NCI-H82 treated with DMSO at 0.1 percent for 48 hours (cell line): ENCODE measurements at regions not wholly inside any gene's neighbourhood (a gene's known extent, or its start where the extent isn't known, plus 50 kb on each side); places are given as distances from the start of the nearest gene placed in this dataset.
"Not testable (repeated sequence)": the region's sequence is repeated elsewhere in the genome, so short reads cannot be mapped to it uniquely, and the experiment has no call there.

Experiments used
- DNase-seq: peaks from one replicate; lab custom pipeline; 2025; ENCODE audit not compliant: unreplicated experiment; lab: John Stamatoyannopoulos, UW

DNA sequence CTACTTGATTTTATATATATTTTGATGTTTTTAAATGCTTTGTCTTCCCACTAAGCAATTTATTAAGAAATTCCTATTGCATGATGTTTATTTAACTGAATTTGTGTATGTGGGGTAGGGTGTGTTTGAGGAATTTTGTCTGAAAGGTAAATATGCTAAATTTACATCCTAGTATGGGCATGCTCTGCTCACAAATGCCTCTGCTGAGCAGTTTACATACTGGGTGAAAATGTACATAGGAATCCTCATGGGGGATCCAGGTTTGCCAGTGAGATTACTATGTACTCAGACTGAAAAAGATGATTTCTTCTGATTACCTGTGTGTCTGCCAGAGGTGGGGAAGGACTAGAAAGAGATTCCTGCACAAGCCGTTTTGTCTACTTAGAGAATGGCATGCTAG lies 126.6 kb downstream of the DISP1 start:
- DNase-seq, result no peak

DNA sequence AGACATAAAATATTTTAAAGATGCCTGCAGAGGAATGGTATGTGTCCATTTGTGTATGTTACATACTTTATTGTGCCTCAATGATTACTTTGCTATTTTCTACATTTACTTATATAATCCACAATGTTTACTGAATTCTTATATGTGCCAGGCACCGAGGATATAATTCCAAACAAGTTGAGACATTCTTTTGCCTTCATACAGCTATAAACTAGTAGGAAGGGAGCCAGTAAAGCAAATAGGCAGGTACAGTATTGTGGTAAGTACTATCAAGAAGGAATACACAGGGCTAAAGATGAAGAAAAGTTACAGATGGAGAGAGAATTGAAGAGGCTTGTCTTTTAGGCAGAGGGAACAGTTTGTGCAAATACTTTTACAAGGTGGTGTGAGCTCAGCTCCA lies 131.6 kb downstream of the DISP1 start:
- no peak for DNase-seq

DNA sequence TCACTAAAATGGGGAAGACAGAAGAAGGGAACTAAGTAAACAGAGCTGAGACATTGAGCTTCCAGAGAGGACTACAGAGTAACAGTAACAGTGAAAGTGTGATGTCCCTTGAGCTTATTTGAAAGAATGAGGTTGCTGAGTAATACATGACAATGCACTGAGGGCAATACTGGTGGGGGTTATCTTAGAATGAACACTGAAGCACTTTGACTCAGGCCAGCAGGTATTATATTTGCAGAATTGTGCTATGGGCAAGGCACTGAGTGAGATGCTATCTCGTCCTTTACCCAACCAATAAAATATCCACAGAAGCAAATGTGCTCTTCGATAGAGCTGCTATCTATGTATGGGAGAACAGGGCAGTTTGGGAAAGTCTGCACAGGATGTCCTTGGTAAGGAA lies 133.2 kb downstream of the DISP1 start:
- DNase-seq, result no peak

DNA sequence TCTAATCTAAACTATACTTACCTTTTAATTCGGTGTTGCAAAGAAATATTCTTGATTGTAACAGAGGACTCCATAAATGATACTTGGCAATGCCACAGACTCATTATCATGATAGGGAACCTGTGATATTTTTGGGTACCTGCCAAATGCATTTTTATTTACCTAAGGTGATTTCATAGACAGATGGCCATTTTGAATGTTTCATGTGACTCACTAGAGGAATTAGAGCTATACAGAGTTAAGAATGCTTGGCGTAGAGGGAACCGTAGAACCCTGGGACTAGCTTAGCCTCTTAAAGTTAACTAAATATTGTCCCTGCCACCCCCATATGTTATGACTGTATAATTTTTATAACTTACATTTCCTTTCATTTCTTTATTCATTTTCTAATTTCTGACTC lies 136.1 kb downstream of the DISP1 start:
- no peak for DNase-seq

DNA sequence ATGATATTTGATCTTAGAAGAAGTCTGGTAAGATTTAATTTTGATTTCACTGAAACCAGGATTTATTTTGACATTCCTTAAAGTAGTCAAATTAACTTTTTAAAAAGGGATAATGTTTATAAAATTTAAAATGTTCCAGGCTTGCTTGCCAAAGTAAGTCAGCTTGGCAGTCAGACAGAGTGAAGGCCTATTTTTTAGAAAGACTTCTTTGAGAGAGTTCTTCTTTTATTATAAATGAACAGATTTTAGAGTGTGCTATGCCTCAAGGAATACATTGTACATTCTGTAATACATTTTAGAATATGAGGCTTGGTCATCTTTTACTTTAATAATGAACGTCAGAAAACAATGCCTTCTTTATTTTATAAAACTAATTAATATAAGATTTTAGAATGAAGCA lies 138.7 kb downstream of the DISP1 start:
- DNase-seq, result no peak

DNA sequence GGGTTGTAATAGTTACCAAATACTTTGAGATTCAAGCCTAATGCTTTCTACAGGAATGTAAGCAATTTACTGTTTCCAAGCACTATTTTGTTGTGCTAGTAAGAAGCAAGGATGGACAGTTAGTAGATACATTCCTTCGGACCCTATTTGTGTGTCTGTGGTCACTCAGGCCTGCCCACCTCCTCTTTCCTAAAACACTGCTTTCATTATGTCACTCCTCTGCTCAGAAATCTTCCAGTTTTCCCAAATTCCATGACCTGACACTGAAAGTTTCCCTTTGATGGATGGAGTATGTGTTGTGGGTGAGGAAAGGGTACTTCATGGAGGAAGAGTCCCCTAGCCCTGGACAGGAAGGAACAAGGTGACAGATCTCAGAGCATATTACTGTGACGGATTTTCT lies 141.1 kb downstream of the DISP1 start:
- DNase-seq, result no peak

DNA sequence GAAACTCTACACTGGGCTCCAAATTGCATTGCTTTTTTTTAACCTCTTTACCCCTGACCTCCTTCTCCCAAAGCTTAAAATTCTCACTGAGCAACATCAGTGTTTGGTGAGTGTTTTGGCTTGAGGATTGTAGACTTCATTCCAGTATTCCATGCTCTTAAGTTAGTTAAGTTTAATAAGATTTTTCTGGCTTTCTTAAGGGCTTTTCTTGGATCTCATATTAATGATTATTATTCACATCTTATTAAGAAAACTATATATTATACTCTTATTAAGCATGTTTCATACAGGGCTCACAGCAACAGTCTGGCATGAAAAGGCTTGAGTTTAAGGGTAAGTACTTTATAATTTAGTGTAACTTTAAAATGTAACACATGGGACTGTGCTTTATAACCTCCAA lies 141.8 kb downstream of the DISP1 start:
- DNase-seq, result no peak

DNA sequence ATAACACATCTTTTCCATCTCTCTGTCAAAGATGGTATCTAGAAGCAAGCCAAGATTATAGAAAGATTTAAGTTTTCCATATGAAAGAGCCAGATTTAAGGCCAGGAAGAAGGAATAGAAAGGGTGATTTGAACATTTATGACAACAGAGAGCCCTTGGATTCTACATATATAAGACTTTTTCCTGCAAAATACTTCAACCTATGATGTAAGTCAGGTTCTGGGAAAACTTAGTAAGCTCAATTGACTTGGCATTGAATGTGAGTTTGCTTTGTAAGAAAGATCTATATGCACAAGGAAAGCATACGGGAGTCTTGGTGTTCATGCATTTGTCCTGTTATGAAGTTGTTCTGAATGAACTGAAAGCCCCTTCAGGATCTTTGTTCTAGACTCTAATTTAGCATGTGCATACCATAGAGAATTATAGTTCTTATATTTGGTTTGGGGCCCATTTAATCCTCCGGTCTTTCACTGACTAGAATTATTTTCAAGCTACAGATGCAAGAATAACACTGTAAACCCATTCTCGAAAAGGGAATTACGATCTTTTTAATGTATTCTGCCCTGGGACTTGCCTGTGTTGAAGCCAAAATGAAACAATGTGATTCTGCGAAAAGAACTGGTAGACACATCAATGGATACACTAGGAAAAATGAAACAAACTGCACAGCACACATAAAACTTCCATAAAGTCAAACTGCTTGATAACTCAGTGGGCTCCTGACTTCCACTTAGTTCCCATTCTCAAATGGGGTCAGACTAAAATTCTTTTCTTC lies 152.8 kb downstream of the DISP1 start:
- DNase-seq, result no peak

DNA sequence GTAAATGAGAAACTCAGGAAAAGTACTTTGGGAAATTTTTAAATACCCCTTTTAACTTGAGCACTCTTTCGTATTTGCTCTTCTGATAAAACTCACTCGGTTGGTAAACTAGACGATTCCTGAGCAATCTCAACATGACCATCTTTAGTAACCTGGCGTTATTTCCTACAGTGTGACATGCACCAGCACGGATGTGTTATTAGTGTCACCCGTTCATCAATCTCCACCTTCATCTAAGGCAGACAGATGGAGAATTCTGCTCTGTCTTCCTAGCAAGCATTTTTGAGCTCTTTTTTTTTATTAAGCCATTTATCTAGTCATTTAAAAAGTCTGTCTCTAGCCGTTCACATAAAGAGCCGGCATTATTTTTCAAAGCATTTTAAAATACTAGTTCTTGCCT lies 155.2 kb downstream of the DISP1 start:
- no peak for DNase-seq

DNA sequence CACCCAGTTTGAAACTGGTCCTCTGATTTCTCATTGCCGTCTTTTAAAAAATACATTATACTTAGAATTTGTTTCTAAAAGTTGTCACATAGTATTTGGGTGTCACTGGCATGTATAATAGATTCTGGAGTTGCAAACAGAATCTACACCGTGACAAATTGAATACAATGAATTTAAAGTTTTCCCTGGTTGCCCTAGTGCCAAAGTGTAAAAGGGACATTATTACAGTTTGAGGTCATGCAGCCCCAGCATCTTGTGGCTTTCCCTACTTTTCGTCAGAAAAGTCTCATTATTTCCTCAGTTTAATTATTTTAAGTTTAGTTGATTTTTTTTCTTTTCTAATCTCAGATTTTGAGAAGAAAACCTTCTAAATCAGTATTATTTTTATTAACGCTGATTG lies 155.9 kb downstream of the DISP1 start:
- no peak for DNase-seq

DNA sequence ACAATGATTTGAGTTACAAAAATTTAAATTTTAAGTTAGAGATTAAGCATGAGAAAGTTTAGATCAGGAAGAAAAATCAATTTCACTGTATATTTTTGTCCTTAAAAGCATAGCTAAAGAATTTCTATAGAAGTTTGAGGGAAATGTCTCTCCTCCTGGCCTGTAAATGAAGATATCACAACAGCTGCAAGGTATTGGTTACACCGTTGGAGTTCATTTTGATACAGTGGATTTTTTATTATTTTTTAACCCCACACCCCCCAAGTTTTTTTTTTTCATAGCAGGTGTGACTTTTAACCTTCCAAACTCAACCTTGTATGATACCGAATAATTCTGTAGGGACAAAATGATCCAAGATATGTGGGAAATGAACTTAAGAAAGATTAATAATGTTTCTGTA lies 156.3 kb downstream of the DISP1 start:
- DNase-seq, result no peak

DNA sequence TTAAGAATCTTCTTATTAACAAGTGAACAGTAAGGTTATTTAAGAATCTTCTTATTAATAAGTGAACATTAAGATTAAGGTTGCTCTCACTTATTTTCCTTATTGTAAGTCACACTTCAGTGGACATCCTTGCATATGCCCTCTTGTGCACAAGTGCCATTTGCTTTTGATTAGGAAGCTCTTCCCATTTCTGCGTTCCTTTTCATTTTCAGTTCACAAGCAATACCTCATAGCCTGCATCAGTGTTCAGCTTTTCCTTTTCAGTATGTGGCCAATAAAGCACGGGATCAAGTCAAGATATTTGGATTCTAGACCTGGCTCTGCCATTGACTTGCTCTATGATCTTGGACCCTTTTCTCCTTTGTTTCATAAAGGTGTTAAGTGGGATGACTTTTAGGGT lies 158.7 kb downstream of the DISP1 start:
- no peak for DNase-seq

DNA sequence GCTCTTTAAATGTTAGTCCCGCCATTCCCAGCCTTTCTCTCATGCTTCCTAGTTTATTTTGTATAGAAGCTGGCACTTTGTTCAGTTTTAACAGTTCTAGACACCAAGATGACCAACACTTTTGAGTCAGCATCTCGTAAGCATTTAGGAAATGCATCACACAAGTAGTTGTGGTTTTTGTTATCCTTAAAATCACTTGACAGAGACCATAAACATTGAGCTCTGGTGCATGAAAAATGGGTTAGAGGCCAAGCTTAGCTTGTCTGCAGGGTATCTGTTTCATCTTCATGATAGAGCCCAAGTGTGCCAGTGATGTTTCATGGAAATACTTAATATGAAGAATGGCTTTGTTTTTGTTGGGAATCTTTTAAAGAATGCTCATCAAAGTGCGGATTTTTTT lies 159.7 kb downstream of the DISP1 start:
- no peak for DNase-seq

DNA sequence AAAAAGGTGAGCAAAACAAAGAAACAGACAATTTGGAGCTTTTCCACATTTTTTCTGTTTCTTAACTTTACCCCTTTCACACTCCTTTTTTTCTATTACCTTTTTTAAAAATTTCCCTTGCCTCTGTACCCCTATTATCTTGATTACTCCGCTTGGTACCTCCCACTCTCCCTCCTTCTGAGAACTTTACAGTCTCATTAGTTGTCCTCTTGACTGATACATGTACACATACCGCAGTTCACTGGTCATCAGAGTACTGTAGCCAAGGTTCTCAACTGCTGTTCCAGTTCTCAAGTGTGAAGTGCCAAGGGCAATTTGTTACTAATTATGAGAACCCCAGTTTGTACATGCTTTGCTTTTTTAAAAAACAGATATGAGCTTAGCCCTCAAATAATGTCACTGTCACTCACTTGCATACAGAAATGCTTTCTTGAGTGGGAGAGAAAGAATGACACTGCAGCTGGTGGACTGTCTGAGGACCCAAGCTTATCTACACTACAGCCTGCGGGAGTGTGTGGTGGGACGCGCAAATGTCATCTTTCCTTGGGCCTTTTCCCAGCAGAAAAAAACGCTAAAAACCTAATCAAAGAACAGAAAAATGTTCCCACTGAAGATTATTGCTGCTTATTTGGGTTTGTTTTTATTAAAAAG lies 160.8 kb downstream of the DISP1 start:
- no peak for DNase-seq

DNA sequence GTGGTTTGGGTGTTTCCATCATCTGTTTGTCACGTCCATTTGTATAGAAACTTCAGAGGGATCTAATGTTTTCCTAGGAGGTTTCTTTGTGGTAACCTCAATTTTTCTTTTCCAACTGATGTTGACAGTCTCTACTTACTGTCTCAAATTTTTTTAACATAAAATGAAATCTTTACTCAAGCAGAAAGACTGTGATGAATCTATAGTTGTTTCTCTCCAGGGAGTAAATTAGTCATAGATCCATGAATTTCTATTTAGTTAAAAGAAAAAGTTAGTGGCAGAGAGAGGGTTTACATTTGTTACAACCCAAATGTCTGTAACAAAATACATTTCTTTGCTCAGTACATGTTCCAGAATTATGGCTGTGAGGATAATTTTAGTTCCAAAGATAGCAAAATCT lies 161.6 kb downstream of the DISP1 start:
- DNase-seq, result no peak

DNA sequence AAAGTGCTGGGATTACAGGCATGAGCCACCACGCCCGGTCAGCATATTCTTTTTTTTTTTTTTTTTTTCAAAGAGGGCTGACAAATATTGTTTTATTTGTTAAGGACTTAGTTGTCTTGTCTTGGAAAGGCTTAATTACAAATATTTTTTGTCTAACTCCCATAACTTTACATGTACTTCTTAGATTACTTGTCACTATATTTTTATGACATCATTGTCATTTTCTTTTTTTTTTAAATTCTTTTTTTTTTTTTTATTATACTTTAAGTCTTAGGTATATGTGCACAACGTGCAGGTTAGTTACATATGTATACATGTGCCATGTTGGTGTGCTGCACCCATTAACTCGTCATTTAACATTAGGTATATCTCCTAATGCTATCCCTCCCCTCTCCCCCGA lies 162.5 kb downstream of the DISP1 start:
- DNase-seq, result not testable (repeated sequence)

DNA sequence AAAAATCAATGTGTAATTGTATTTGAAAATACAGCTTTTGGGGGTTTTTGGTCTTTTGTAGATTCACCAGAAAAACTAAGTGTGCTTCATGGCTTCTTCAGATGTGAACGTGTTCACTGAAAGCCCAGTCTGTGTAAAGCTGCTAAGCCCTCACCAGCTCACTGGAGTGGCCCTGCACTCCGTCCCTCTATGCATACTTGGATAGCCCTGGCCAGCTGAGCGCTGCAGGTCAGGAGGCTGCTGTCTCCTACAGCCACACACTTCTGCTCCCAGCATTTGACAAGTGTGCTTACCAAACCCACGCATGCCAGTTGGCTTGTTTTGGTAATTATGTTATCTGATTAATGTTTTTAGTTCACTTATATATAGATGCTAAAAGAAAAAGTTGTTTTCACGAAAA lies 163.5 kb downstream of the TLR5 start:
- DNase-seq, result no peak

DNA sequence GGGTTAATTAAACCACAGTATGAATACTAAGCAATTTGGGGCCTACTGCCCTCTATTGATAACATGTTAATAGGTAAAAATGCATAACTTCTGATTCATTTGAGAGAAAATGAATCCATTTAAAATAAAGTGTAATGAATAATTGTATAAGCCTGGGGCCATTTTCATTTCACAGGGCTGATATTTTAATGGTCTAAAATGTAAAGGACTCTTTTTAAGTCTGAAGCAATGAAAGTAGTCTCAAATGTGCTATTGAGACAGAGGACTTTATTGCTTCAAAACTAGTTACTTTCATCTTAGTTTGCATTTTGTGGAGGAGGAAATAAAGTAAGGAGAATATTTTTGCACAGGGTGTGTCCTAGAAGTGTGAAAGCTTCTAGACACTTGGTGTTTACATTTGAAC lies 155.4 kb downstream of the TLR5 start:
- no peak for DNase-seq

DNA sequence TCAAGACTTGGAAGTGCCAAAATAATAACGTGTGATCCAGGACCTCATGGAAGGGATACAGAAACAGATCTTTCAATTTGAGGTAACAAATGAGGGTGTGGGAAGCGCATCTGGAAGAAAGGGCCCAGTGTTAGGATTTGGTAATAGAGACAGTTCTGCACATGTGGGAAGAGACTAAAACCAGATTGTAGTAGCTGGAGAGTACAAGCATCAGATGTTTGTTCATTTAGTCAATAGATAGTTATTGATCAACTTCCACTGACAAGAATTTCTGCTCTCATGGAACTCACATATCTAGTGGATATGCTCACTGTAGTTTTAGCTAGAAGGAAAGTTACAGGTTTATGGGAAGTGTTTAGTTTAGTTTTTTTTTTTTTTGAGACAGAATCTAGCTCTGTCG lies 153.6 kb downstream of the TLR5 start:
- DNase-seq, result no peak

DNA sequence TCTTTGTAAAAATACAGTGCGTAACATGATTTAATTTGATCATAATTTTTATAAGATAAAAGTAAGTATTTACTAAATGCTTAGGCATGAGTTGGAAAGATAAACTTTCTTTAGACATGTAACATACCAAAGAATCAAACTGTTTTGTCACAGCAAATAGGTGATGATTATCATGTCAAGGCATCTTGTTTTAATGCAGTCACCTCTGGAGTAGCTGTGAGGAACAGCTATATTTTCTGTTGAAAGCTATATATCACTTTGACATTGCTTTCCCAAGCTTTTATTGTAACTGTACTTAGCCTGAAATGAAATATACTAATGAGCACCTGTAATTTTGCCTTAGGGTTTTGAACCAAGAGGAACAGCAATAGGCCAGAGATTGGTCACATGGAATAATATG lies 151.9 kb downstream of the TLR5 start:
- no peak for DNase-seq

DNA sequence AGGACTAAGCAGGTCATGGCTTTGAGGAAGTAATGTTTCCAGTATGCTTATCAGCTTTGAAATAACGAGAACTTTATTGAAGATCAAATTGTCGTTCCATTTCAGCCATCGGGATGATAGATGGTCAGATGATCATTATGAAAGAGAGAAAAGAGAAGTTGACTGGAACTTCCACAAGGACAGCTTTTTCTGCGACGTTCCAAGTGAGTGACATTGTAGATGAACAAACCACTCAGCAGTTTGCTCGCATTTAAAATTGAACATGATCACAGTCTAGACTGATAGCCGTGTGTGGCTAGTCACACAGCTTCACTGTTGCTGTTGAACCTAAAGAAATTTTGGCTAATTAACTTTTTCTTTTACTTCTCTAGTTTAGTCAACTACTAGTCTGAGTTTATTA lies 151.1 kb downstream of the TLR5 start:
- no peak for DNase-seq

DNA sequence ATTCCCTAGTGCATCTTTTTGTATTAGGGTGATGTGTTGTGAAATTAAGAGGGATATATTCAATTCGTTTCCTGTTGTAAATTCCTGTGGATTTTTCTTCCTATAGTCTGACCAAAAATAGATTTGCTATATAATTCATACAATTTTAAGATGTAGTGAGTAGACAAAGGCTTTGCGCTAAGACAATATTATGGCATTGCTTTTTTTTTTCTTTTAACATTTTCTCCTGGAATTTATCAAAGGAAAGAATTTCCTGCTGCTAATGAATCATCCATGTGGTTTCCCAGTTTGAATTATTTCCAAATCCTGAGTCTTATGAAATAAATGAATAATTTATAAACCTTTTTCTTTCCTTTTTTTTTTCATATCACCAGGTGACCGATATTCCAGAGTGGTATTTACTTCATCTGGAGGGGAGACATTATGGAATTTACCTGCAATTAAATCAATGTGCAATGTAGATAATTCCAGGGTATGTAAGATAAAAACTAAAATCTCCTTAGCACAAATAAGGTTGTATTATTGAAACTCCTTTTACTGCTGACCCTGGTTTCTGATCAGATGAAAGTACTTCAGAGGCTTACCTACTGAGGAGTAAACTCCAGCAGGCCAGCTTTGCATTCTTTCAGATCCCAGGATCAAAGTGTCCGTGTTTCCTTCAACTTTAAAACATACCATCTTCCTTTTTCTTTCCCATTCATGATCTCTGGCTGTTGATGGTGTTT lies 148.4 kb downstream of the TLR5 start:
- DNase-seq, result no peak
